HG03135 (cell line): ENCODE measurements at regions not wholly inside any gene's neighbourhood (a gene's known extent, or its start where the extent isn't known, plus 50 kb on each side); places are given as distances from the start of the nearest gene placed in this dataset.

ENCODE experiments used
- ATAC-seq: cut with Tn5 transposase; IDR thresholded peaks from one replicate; pipeline ENCODE4 v1.9.1; 2021; ENCODE audit warnings: mild to moderate bottlenecking, moderate library complexity; ENCODE audit not compliant: unreplicated experiment

- no peak for ATAC-seq
Measured at GRCh38 chr13:57784633-57785032, 153.1 kb downstream of the PCDH17 start.

DNA sequence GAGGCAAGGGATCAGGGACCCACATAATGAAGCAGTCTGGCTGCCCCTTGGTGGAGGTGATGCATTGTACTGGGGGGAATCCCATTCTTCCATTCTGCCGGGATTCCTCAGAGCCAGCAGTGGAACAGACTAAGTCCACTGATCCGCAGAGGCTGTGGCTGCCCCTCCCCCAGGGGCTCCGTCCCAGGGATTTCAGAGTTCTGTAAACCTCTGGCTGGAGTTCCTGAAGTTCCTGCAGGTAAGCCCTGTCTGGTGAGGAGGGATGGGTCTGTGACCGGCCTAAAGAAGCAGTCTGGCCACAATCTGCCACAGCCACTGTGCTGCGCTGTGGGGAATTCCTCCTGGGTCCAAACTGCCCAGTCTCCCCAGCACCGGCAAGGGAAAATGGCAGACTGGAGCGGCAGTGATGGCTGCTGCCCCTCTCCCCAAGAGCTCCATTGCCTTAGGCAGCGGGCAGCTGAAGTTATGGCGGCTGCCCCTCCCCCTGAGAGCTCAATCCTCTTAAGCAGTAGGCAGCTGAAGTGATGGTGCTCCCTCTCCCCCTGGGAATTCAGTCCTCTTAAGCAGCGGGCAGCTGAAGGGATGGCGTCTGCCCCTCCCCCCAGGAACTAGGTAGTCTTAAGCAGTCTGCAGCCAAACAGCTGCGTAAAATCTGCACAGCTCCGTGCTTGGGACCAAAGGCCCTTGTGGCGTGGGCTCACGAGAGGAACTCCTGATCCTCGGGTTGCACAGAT, 155.7 kb downstream of the PCDH17 start:
- ATAC-seq = no peak

DNA sequence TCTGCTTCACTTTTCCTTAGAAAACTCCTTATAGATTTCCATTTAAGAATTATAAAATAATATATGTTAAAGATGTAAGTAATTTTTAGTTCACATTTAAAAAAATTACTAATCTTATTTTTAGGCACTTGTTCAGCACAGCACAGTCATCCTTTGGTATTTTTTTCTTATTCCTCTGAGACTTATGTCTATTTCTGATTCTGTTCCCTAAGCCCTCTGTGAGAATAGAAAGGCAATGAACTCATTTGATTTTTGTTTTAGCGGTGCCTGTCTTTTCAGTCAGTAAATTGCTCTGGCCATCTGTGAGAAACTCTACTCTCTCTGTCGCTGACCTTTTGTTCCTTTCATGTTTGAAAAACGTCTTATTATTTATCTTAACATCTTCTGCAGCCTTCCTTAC, 168.1 kb downstream of the PCDH17 start:
- no peak for ATAC-seq

DNA sequence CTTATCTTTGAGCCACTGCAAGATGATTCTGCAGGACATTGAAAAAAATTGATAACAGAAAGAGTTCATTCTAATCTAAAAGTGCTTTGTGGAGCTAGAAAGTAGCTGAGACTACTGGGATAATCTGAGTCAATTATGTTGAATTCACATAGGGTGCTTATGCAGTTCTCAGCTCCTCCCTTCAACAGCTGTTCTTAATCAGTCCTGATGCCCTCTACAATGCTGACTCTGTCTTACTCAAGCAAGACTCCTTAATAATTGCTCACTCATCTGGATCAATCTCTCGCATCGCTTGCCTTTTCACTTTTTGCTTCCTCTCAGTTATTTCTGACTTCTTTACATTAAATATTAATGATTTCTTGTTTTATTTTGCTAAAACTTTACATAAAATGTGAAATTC, 182.1 kb downstream of the PCDH17 start:
- no peak for ATAC-seq

GRCh38 chr13:57815600-57815999, 184.1 kb downstream of the PCDH17 start:
- ATAC-seq = no peak

DNA sequence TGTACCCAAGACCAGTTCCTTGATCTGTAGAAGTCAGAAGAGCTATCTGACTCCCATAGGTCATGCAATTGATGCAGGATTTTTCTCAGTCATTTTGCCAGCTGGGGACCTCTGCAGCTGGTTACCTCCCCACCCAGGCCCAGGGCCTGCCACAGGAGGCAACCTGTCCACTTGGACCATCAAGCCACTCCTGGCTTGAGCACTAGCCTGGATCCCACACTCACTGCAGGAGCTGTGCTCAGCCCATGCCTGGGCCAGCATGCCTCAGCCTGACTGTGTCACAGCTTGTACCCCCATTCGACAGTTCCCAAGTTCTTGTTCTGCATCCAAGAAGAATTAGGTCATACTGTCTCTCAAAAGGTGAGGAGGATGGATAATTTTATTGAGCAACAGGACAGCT, 189.4 kb downstream of the PCDH17 start:
- no peak for ATAC-seq

GRCh38 chr13:57823704-57824103, 192.2 kb downstream of the PCDH17 start:
- ATAC-seq = no peak

DNA sequence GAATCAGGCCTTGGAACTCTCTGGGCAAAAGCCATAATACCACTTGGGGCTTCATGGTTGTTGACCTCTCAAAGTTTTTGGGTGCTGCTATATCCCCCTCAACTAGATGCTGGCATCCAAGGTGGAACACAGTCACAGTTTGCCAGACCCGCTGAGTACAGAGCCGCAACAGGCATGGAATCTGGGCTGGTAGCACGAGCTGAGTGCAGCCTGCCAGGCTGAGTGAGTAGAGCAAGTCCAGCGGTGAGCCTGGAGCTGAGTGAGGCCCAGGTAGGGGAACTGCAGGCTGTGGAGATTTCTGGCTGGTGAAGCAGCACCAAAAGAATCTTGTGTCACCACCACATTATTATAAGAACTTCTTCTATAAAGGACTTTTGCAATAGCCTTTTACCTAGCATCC, 192.6 kb downstream of the PCDH17 start:
- ATAC-seq = no peak

- ATAC-seq = no peak
Measured at GRCh38 chr13:57825066-57825465, 193.5 kb downstream of the PCDH17 start.

DNA sequence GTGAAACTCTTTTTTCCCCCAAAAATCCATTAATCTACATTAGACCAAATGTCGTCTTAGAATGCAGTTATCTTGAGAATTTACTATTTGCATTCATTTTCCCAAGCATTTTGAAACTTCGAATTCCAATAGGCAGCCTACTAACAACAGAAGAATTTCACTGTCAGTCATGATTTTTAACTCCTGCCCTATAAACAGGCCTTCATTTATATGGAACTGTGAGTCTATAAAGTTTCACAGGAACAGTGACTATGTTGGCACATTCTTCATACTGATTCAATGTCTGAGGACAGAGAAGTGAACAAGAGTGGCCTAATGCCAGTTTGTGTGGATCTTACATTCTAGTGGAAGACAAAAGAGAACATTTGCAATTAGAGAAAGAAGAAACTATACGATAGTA, 198.0 kb downstream of the PCDH17 start:
- ATAC-seq = no peak

DNA sequence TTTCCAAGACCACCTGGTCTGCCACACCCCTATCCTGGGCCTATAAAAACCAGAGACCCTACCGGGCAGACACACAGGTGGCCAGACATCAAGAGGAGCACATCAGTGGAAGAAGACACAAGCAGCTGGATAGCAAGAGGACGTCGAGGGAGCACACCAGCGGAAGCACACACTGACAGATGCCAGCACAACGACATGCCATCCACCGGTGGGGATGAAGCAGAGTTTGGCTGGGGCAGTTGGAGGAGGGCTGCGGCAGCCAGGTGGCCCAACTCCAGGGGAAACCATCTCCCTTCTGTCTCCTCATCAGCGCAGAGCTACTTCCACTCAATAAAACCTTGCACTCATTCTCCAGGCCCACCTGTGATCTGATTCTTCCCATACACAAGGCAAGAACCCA, 200.6 kb downstream of the PCDH17 start:
- ATAC-seq = no peak

- no peak for ATAC-seq
Measured at GRCh38 chr13:57837801-57838200, 206.3 kb downstream of the PCDH17 start.

GRCh38 chr13:57843521-57843920, 212.0 kb downstream of the PCDH17 start:
- ATAC-seq = no peak

- no peak for ATAC-seq
Measured at GRCh38 chr13:57846600-57847173, 215.1 kb downstream of the PCDH17 start.

GRCh38 chr13:57857945-57858344, 226.4 kb downstream of the PCDH17 start:
- no peak for ATAC-seq

DNA sequence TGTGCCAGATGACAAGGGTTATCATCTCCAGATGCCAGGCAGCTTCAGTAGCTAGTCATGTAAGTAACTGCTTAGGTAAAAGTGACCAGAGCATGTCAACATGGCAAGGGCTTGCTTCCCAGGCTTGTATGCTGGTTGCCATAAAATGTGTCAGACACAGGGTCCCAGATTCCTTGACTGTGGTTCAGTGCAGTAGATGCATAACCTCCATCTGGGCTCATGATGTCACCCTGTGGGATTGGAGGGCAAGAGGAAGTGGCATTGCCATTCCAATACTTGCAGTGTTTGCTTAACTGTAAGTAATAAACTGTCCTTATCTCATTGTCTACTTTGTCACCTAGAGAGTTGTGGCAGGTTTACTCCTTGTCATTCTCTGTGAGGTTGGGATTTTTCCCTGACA, 226.8 kb downstream of the PCDH17 start:
- ATAC-seq = no peak

GRCh38 chr13:57862879-57863278, 231.3 kb downstream of the PCDH17 start:
- ATAC-seq = no peak

GRCh38 chr13:57865600-57866294, 234.2 kb downstream of the PCDH17 start:
- no peak for ATAC-seq

GRCh38 chr13:57874530-57874929, 243.0 kb downstream of the PCDH17 start:
- no peak for ATAC-seq

DNA sequence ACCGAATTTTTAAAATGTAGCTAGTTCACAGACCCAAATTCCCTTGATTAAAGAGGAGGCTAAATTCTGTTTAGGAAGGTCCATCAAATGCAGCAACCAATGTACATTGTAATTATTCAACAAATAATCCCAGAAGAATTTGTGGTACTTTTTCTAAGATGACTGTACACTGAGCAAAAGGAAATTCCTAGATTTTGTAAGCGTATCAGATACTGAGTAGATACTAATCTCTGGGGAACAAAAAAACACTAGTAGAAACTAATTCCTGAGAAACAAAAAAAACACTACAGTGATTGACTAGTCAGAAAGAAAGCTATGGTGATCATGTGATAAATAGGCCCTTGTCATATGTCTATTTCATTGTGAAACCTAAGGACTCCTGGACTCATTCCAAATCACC, 246.1 kb downstream of the PCDH17 start:
- ATAC-seq = no peak

- ATAC-seq = no peak
Measured at GRCh38 chr13:57878291-57878690, 246.7 kb downstream of the PCDH17 start.

DNA sequence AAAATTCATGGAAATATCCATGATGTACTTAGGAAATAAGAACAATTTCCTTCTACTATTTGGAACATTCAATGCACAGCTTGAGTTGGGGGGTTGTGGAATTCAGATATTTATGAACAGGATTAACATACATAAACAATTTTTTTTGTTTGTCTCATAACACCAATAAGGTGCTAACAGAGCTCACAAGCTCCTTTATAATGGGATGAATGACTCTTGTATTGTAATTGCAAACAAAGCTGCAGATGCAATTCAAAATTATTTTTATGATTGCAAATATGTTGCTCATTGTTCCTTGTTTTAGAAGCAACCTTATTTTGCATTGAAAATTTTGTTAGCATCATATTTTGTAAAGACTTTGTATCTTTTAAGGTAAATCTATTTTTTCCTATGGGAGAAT, 265.7 kb downstream of the PCDH17 start:
- no peak for ATAC-seq
